ENCODE measurements at regions not wholly inside any gene's neighbourhood (a gene's known extent, or its start where the extent isn't known, plus 50 kb on each side); places are given as distances from the start of the nearest gene placed in this dataset.

- in situ Hi-C loops (cut with HindIII; ENCODE audit: low sequenced_read_pairs) = no loop called here
Observed at GRCh38 chr1:222114536-222115156, 372.8 kb upstream of the DUSP10 start.

GRCh38 chr1:222109836-222110235 lies 367.9 kb upstream of the DUSP10 start:
- in situ Hi-C loops (cut with HindIII; ENCODE audit: low sequenced_read_pairs) = no loop called here

- in situ Hi-C loops (cut with HindIII; ENCODE audit: low sequenced_read_pairs) = no loop called here
Observed at GRCh38 chr1:222107975-222108374, 366.1 kb upstream of the DUSP10 start.

- in situ Hi-C loops (cut with HindIII; ENCODE audit: low sequenced_read_pairs) = no loop called here
Observed at GRCh38 chr1:222107267-222107666, 365.4 kb upstream of the DUSP10 start.

- in situ Hi-C loops (cut with HindIII; ENCODE audit: low sequenced_read_pairs) = no loop called here
Observed at GRCh38 chr1:222106377-222106776, 364.5 kb upstream of the DUSP10 start.

- in situ Hi-C loops (cut with HindIII; ENCODE audit: low sequenced_read_pairs) = no loop called here
Observed at GRCh38 chr1:222105861-222106260, 364.0 kb upstream of the DUSP10 start.

- in situ Hi-C loops (cut with HindIII; ENCODE audit: low sequenced_read_pairs) = no loop called here
Observed at GRCh38 chr1:222105393-222105737, 363.5 kb upstream of the DUSP10 start.

- in situ Hi-C loops (cut with HindIII; ENCODE audit: low sequenced_read_pairs) = no loop called here
Observed at GRCh38 chr1:222104694-222105392, 363.0 kb upstream of the DUSP10 start.

GRCh38 chr1:222104097-222104496 lies 362.2 kb upstream of the DUSP10 start:
- in situ Hi-C loops (cut with HindIII; ENCODE audit: low sequenced_read_pairs) = no loop called here

GRCh38 chr1:222099746-222100145 lies 357.9 kb upstream of the DUSP10 start:
- in situ Hi-C loops (cut with HindIII; ENCODE audit: low sequenced_read_pairs) = no loop called here

- in situ Hi-C loops (cut with HindIII; ENCODE audit: low sequenced_read_pairs) = no loop called here
Observed at GRCh38 chr1:222098404-222098803, 356.5 kb upstream of the DUSP10 start.

- in situ Hi-C loops (cut with HindIII; ENCODE audit: low sequenced_read_pairs) = no loop called here
Observed at GRCh38 chr1:222097588-222097987, 355.7 kb upstream of the DUSP10 start.

- in situ Hi-C loops (cut with HindIII; ENCODE audit: low sequenced_read_pairs) = no loop called here
Observed at GRCh38 chr1:222096883-222097282, 355.0 kb upstream of the DUSP10 start.

- in situ Hi-C loops (cut with HindIII; ENCODE audit: low sequenced_read_pairs) = no loop called here
Observed at GRCh38 chr1:222096476-222096772, 354.5 kb upstream of the DUSP10 start.

GRCh38 chr1:222095606-222096475 lies 354.0 kb upstream of the DUSP10 start:
- in situ Hi-C loops (cut with HindIII; ENCODE audit: low sequenced_read_pairs) = no loop called here

- in situ Hi-C loops (cut with HindIII; ENCODE audit: low sequenced_read_pairs) = no loop called here
Observed at GRCh38 chr1:222093518-222093917, 351.6 kb upstream of the DUSP10 start.

GRCh38 chr1:222090103-222090502 lies 348.2 kb upstream of the DUSP10 start:
- in situ Hi-C loops (cut with HindIII; ENCODE audit: low sequenced_read_pairs) = no loop called here

- in situ Hi-C loops (cut with HindIII; ENCODE audit: low sequenced_read_pairs) = no loop called here
Observed at GRCh38 chr1:222087221-222087920, 345.5 kb upstream of the DUSP10 start.

GRCh38 chr1:222084996-222085395 lies 343.1 kb upstream of the DUSP10 start:
- in situ Hi-C loops (cut with HindIII; ENCODE audit: low sequenced_read_pairs) = no loop called here

- in situ Hi-C loops (cut with HindIII; ENCODE audit: low sequenced_read_pairs) = no loop called here
Observed at GRCh38 chr1:222084048-222084447, 342.2 kb upstream of the DUSP10 start.

- in situ Hi-C loops (cut with HindIII; ENCODE audit: low sequenced_read_pairs) = no loop called here
Observed at GRCh38 chr1:222081859-222082258, 340.0 kb upstream of the DUSP10 start.

Data from DLD1 (cell line).